Right atrium auricular region (tissue), 2 donors: ENCODE measurements at regions not wholly inside any gene's neighbourhood (a gene's known extent, or its start where the extent isn't known, plus 50 kb on each side); places are given as distances from the start of the nearest gene placed in this dataset.
"Not testable (repeated sequence)": the region's sequence is repeated elsewhere in the genome, so short reads cannot be mapped to it uniquely, and the experiment has no call there.

Source experiments
- DNase-seq: peaks from one replicate; pipeline ENCODE4 v3.0.0-alpha.2; 2019; ENCODE audit warnings: low spot score
- H3K27ac ChIP-seq, 2 donors: fragments of 200-600 bp; sonication (generic); 1 replicate in 1 of 2; 2 replicates in 1 of 2; pipeline ENCODE4 v1.5.1; 2016 to 2019
- H3K27me3 ChIP-seq, 2 donors: fragments of 200-600 bp; sonication (generic); one replicate each; pipeline versions ENCODE4 v1.5.1 to v1.6.0; 2017 to 2019
- H3K36me3 ChIP-seq: fragments of 200-600 bp; sonication (generic); one replicate; pipeline ENCODE4 v1.5.1; 2016
- H3K4me1 ChIP-seq, 2 donors: fragments of 200-600 bp; sonication (generic); one replicate each; pipeline versions ENCODE4 v1.5.1 to v1.6.0; 2017 to 2019
- H3K4me3 ChIP-seq, 2 donors: fragments of 200-600 bp; sonication (generic); 1 replicate in 1 of 2; 2 replicates in 1 of 2; pipeline ENCODE4 v1.5.1; 2017 to 2019; ENCODE audit warnings: mild to moderate bottlenecking in 1 of 2, moderate library complexity in 1 of 2
- H3K9me3 ChIP-seq, 2 donors: fragments of 200-600 bp; sonication (generic); one replicate each; pipeline ENCODE4 v1.5.1; 2019
- CTCF ChIP-seq, 2 donors: fragments of 200-600 bp; sonication (generic); IDR thresholded peaks; one replicate each; pipeline ENCODE4 v1.5.1; 2019; ENCODE audit warnings: antibody characterized with exemption in 2 of 2

DNA sequence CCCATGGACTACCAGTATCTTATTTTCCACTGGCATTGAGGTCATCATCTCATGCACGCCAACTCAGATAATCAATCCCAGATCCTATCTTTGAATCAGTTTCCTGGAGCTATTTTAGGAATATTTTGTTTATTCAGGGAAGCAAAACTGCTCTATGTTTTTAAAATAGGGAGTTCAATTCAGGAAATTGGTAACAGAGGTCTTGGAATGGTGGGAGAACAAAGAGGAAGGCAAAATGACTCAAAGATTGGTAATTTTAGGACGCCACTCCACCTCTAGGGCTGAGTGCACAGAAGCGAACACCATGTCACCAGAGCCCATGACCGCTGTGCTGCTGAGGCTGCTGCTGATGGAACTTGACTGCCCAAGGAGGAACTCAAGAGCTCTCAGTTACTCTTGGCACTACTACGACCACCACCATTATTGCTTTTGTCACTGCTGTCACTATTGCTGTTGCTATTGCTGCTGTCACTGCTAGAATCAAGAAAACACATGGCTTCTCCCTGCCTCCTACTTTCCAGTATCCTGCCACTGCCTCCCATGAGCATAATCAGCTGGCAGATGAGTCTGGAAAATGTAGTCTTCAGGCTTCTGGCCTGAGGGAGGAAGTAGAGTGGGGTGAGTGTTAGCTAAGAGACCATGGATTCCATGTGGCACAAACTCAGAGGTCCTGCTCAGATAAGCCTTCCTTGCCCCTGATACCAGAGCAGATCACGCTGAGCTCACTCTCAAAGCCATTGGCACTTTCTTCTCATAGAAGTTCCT lies 71.6 kb upstream of the CNIH3 start:
- Histone ChIP-seq H3K36me3 (no peaks in the 10 kb centered on the region), H3K27me3 (no peaks in the 10 kb centered on the region), H3K4me3 (no peak overlapping the region), H3K9me3 (no peaks in the 10 kb centered on the region), H3K27ac (no peak overlapping the region), H3K4me1 (no peaks in the 10 kb centered on the region)
- no peak for DNase-seq
- no peak for TF ChIP-seq CTCF (IDR thresholded peaks at IDR 0.05)

DNA sequence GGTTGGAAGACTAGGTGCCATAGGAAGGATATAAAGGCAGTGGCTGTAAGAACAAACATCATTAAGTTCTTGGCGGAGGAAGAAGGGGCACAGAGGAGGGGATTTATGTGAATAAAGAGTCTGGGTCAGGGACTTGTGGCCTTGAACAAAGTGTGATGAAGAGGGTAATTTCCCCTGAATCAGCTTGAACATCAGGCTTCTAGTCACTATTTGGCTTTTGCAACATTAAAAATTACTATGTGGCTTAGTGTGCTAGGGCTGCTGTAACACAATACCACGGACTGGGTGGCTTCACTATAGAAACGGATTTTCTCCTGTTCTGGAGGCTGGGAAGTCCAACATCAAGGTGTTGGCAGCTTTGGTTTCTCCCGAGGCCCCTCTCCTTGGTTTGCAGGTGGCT lies 70.5 kb upstream of the CNIH3 start:
- Histone ChIP-seq H3K4me3 (no peak overlapping the region), H3K36me3 (no peaks in the 10 kb centered on the region), H3K4me1 (no peaks in the 10 kb centered on the region), H3K9me3 (no peaks in the 10 kb centered on the region), H3K27ac (no peak overlapping the region), H3K27me3 (no peaks in the 10 kb centered on the region)
- TF ChIP-seq CTCF (IDR thresholded peaks at IDR 0.05): no peak
- DNase-seq: no peak

- no peak for TF ChIP-seq CTCF (IDR thresholded peaks at IDR 0.05)
- no peak for DNase-seq
- Histone ChIP-seq H3K9me3 (no peaks in the 10 kb centered on the region), H3K36me3 (no peaks in the 10 kb centered on the region), H3K27ac (no peak overlapping the region), H3K4me3 (no peak overlapping the region), H3K4me1 (no peaks in the 10 kb centered on the region), H3K27me3 (no peaks in the 10 kb centered on the region)
These were observed 67.4 kb upstream of the CNIH3 start for GRCh38 chr1:224548676-224549075.

DNA sequence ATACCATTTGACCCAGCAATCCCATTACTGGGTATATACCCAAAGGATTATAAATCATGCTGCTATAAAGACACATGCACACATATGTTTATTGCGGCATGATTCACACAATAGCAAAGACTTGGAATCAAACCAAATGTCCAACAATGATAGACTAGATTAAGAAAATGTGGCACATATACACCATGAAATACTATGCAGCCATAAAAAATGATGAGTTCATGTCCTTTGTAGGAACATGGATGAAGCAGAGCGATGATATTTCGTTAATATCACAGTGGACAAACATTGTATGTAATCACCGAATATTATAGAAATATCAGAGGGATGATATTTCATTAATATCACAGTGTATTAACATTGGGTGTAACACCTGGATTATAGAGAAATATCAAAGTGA lies 64.9 kb upstream of the CNIH3 start:
- H3K4me1 ChIP-seq, H3K36me3 ChIP-seq, DNase-seq, H3K9me3 ChIP-seq, H3K4me3 ChIP-seq, H3K27me3 ChIP-seq, H3K27ac ChIP-seq: not testable (repeated sequence)

DNA sequence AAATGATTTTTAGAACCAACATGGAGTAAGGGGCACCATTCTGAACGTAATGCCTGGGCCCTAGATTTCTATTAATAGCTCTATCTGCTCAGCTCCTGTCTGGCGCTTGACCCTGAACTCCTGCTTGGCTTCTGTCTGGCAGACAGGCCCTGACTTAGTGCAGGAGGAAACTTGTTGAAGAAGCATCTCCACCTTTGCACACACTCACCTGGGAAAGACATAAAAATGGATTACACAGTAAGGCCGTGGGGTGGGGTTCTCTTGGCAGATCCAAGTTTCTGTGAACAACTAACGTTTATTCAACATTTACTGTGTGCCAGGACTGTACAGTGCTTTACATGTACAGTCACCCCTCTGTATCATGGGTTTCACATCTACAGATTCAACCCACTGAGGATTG lies 62.1 kb upstream of the CNIH3 start:
- no peaks in the 10 kb centered on the region for H3K36me3 ChIP-seq
- no peaks in the 10 kb centered on the region for H3K4me1 ChIP-seq
- H3K9me3 ChIP-seq: no peaks in the 10 kb centered on the region
- no peak for DNase-seq
- TF ChIP-seq CTCF (IDR thresholded peaks at IDR 0.05): no peak
- H3K27me3 ChIP-seq: no peaks in the 10 kb centered on the region
- H3K4me3 ChIP-seq: no peak overlapping the region
- H3K27ac ChIP-seq: no peak overlapping the region

GRCh38 chr1:224554620-224555259 lies 61.4 kb upstream of the CNIH3 start:
- TF ChIP-seq CTCF (IDR thresholded peaks at IDR 0.05): no peak
- Histone ChIP-seq H3K27me3 (no peaks in the 10 kb centered on the region), H3K9me3 (no peaks in the 10 kb centered on the region), H3K36me3 (no peaks in the 10 kb centered on the region), H3K4me3 (no peak overlapping the region), H3K4me1 (no peaks in the 10 kb centered on the region), H3K27ac (no peak overlapping the region)
- no peak for DNase-seq
